Activated CD8-positive, alpha-beta T cell treated with anti-CD3 and anti-CD28 coated beads for 36 hours (primary cell): ENCODE measurements at regions not wholly inside any gene's neighbourhood (a gene's known extent, or its start where the extent isn't known, plus 50 kb on each side); places are given as distances from the start of the nearest gene placed in this dataset.

ENCODE experiments used
- ATAC-seq: fragments of 200-7000 bp; cut with Tn5 transposase; one replicate; pipeline ENCODE4 v1.10.0; 2021; ENCODE audit warnings: mild to moderate bottlenecking, moderate library complexity
- CTCF ChIA-PET: fragments of 350-600 bp; sonication (Branson Sonifier 250); formaldehyde crosslinking; loops from one replicate; lab custom pipeline; 2021; ENCODE audit warnings: antibody characterized with exemption; lab: Charles Lee
- POLR2A ChIA-PET: fragments of 350-600 bp; sonication (Branson Sonifier 250); formaldehyde crosslinking; loops from one replicate; lab custom pipeline; 2021; ENCODE audit warnings: antibody characterized with exemption; lab: Charles Lee
- DNase-seq: peaks from one replicate; pipeline ENCODE4 v3.0.0-alpha.2; 2020
- H3K27ac Mint-ChIP-seq: one replicate; pipeline ENCODE4 v1.8.0; 2021; ENCODE audit warnings: mild to moderate bottlenecking, mixed read lengths
- H3K27me3 Mint-ChIP-seq: one replicate; pipeline ENCODE4 v1.8.0; 2021; ENCODE audit warnings: mixed read lengths
- H3K36me3 Mint-ChIP-seq: one replicate; pipeline ENCODE4 v1.8.0; 2021; ENCODE audit warnings: low read depth, mixed read lengths
- H3K4me1 Mint-ChIP-seq: one replicate; pipeline ENCODE4 v1.8.0; 2021; ENCODE audit warnings: low read depth, mixed read lengths
- H3K4me3 Mint-ChIP-seq: one replicate; pipeline ENCODE4 v1.8.0; 2021; ENCODE audit warnings: mild to moderate bottlenecking, moderate library complexity, mixed read lengths
- H3K9me3 Mint-ChIP-seq: one replicate; pipeline ENCODE4 v1.8.0; 2021; ENCODE audit warnings: mixed read lengths
- CTCF ChIP-seq: fragments of 200-600 bp; IDR thresholded peaks from one replicate; pipeline ENCODE4 v1.8.0; 2022; ENCODE audit warnings: antibody characterized with exemption, mild to moderate bottlenecking
- intact Hi-C: fragments of 100-400 bp; cut with micrococcal nuclease; formaldehyde crosslinking; loops from one replicate; pipeline ENCODE4 v1.10.0; 2022

- CTCF ChIA-PET = no interaction called here
- Mint-ChIP-seq H3K4me1 (no peaks in the 10 kb centered on the region), H3K36me3 (no peaks in the 10 kb centered on the region), H3K27me3 (no peaks in the 10 kb centered on the region), H3K9me3 (no peaks in the 10 kb centered on the region), H3K27ac (no peak overlapping the region), H3K4me3 (no peak overlapping the region)
- intact Hi-C loops = no loop called here
- POLR2A ChIA-PET = no interaction called here
- TF ChIP-seq CTCF = no peak
- no peak for DNase-seq
- no peak for ATAC-seq
These were observed 1989.8 kb upstream of the PCDH10 start for GRCh38 chr4:131159261-131159660.

GRCh38 chr4:131192318-131192717 lies 1956.8 kb upstream of the PCDH10 start:
- intact Hi-C loops = no loop called here
- H3K36me3 Mint-ChIP-seq = no peaks in the 10 kb centered on the region
- ATAC-seq = no peak
- ChIA-PET CTCF (no interaction called here), POLR2A (no interaction called here)
- H3K4me3 Mint-ChIP-seq = no peak overlapping the region
- no peaks in the 10 kb centered on the region for H3K4me1 Mint-ChIP-seq
- H3K27me3 Mint-ChIP-seq = no peaks in the 10 kb centered on the region
- TF ChIP-seq CTCF = no peak
- H3K27ac Mint-ChIP-seq = no peak overlapping the region
- no peak for DNase-seq
- peaks cover 6% of the 10 kb centered on the region for H3K9me3 Mint-ChIP-seq

- CTCF ChIA-PET = no interaction called here
- no peak for TF ChIP-seq CTCF
- ATAC-seq = no peak
These were observed 1941.5 kb upstream of the PCDH10 start for GRCh38 chr4:131207589-131207988.

GRCh38 chr4:131248314-131248713 lies 1900.8 kb upstream of the PCDH10 start:
- no peak overlapping the region for H3K27ac Mint-ChIP-seq
- CTCF ChIA-PET = no interaction called here
- peaks cover 5% of the 10 kb centered on the region for H3K9me3 Mint-ChIP-seq
- no peak for TF ChIP-seq CTCF
- no peaks in the 10 kb centered on the region for H3K36me3 Mint-ChIP-seq
- no peak for DNase-seq
- no peaks in the 10 kb centered on the region for H3K4me1 Mint-ChIP-seq
- intact Hi-C loops = no loop called here
- no peak for ATAC-seq
- no peak overlapping the region for H3K4me3 Mint-ChIP-seq
- POLR2A ChIA-PET = no interaction called here
- H3K27me3 Mint-ChIP-seq = no peaks in the 10 kb centered on the region

More at GRCh38 chr4:131207589-131207988, 1941.5 kb upstream of the PCDH10 start:
- Mint-ChIP-seq H3K4me1 (no peaks in the 10 kb centered on the region), H3K36me3 (no peaks in the 10 kb centered on the region), H3K27ac (no peak overlapping the region), H3K27me3 (no peaks in the 10 kb centered on the region), H3K4me3 (no peak overlapping the region), H3K9me3 (peaks cover 2% of the 10 kb centered on the region)
- no peak for DNase-seq
- intact Hi-C loops = no loop called here
- POLR2A ChIA-PET = no interaction called here

- no peak for TF ChIP-seq CTCF
- DNase-seq (no peak), ATAC-seq (no peak)
- POLR2A ChIA-PET = no interaction called here
- Mint-ChIP-seq H3K9me3 (peaks cover 2% of the 10 kb centered on the region), H3K36me3 (no peaks in the 10 kb centered on the region), H3K4me3 (no peak overlapping the region), H3K27me3 (no peaks in the 10 kb centered on the region), H3K4me1 (no peaks in the 10 kb centered on the region), H3K27ac (no peak overlapping the region)
- CTCF ChIA-PET = no interaction called here
- intact Hi-C loops = no loop called here
These were observed 1897.8 kb upstream of the PCDH10 start for GRCh38 chr4:131251321-131251720.
